ENCODE measurements at regions not wholly inside any gene's neighbourhood (a gene's known extent, or its start where the extent isn't known, plus 50 kb on each side); places are given as distances from the start of the nearest gene placed in this dataset.

GRCh38 chrX:65846974-65847373 lies 179.5 kb downstream of the MSN start:
- Histone ChIP-seq H3K36me3 (ENCODE audit: control insufficient read depth, insufficient read depth, low read length) (no peaks in the 10 kb centered on the region), H3K4me3 (replicated peaks; ENCODE audit: low read depth, low read length) (no peak overlapping the region), H3K27me3 (replicated peaks; ENCODE audit: control insufficient read depth, insufficient read depth, low read length) (no peaks in the 10 kb centered on the region)
- no peak for DNase-seq (ENCODE audit: extremely low read depth, insufficient read length)
- TF ChIP-seq, protein P1, sequence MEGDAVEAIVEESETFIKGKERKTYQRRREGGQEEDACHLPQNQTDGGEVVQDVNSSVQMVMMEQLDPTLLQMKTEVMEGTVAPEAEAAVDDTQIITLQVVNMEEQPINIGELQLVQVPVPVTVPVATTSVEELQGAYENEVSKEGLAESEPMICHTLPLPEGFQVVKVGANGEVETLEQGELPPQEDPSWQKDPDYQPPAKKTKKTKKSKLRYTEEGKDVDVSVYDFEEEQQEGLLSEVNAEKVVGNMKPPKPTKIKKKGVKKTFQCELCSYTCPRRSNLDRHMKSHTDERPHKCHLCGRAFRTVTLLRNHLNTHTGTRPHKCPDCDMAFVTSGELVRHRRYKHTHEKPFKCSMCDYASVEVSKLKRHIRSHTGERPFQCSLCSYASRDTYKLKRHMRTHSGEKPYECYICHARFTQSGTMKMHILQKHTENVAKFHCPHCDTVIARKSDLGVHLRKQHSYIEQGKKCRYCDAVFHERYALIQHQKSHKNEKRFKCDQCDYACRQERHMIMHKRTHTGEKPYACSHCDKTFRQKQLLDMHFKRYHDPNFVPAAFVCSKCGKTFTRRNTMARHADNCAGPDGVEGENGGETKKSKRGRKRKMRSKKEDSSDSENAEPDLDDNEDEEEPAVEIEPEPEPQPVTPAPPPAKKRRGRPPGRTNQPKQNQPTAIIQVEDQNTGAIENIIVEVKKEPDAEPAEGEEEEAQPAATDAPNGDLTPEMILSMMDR (IDR thresholded peaks at IDR 0.05; ENCODE audit: insufficient read depth, low read length, poor library complexity, severe bottlenecking): no peak

- TF ChIP-seq, protein P1 (IDR thresholded peaks at IDR 0.05; ENCODE audit: insufficient read depth, low read length, poor library complexity, severe bottlenecking): no peak
Observed at GRCh38 chrX:65841263-65841662, 173.8 kb downstream of the MSN start.

GRCh38 chrX:65838674-65839073 lies 171.2 kb downstream of the MSN start:
- Histone ChIP-seq H3K27me3 (replicated peaks; ENCODE audit: control insufficient read depth, insufficient read depth, low read length) (no peaks in the 10 kb centered on the region), H3K4me3 (replicated peaks; ENCODE audit: low read depth, low read length) (no peak overlapping the region), H3K36me3 (ENCODE audit: control insufficient read depth, insufficient read depth, low read length) (no peaks in the 10 kb centered on the region)
- DNase-seq (ENCODE audit: extremely low read depth, insufficient read length): no peak
- TF ChIP-seq, protein P1 (IDR thresholded peaks at IDR 0.05; ENCODE audit: insufficient read depth, low read length, poor library complexity, severe bottlenecking): no peak

More at GRCh38 chrX:65841263-65841662, 173.8 kb downstream of the MSN start:
- Histone ChIP-seq H3K4me3 (replicated peaks; ENCODE audit: low read depth, low read length) (no peak overlapping the region), H3K36me3 (ENCODE audit: control insufficient read depth, insufficient read depth, low read length) (no peaks in the 10 kb centered on the region), H3K27me3 (replicated peaks; ENCODE audit: control insufficient read depth, insufficient read depth, low read length) (no peaks in the 10 kb centered on the region)
- DNase-seq (ENCODE audit: extremely low read depth, insufficient read length): no peak

GRCh38 chrX:65837875-65838549 lies 170.6 kb downstream of the MSN start:
- no peaks in the 10 kb centered on the region for H3K36me3 ChIP-seq (ENCODE audit: control insufficient read depth, insufficient read depth, low read length)
- TF ChIP-seq, protein P1 (IDR thresholded peaks at IDR 0.05; ENCODE audit: insufficient read depth, low read length, poor library complexity, severe bottlenecking): no peak
- no peak overlapping the region for H3K4me3 ChIP-seq (replicated peaks; ENCODE audit: low read depth, low read length)
- DNase-seq (ENCODE audit: extremely low read depth, insufficient read length): no peak
- H3K27me3 ChIP-seq (replicated peaks; ENCODE audit: control insufficient read depth, insufficient read depth, low read length): no peaks in the 10 kb centered on the region

DNA sequence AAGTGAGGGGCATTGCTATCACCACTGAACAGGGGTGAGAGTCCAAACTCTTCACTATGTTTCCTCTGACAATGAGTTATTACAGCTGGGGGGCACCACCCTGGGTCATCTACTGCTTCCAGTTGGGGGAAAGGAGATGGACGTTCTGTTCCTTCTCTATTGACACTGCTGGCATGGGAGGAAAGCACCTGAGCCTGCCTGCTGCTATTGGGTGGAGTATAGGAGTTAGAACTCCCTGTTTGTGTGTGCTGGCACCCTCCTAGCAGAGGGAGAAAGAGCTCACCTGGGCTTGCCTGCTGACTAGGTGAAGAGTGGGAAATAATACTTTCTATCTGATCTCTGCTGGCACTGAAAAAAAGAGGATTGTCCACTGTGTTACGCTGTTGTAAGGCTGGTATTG lies 163.8 kb downstream of the MSN start:
- no peak for DNase-seq (ENCODE audit: extremely low read depth, insufficient read length)
- no peak overlapping the region for H3K4me3 ChIP-seq (replicated peaks; ENCODE audit: low read depth, low read length)
- no peaks in the 10 kb centered on the region for H3K36me3 ChIP-seq (ENCODE audit: control insufficient read depth, insufficient read depth, low read length)
- TF ChIP-seq, protein P1 (IDR thresholded peaks at IDR 0.05; ENCODE audit: insufficient read depth, low read length, poor library complexity, severe bottlenecking): no peak
- no peaks in the 10 kb centered on the region; the same call in 1 of the 2 replicates for H3K27me3 ChIP-seq (replicated peaks; ENCODE audit: control insufficient read depth, insufficient read depth, low read length)

Data from GM06990 (cell line).